Glutamatergic neuron (in vitro differentiated cells): ENCODE measurements at regions not wholly inside any gene's neighbourhood (a gene's known extent, or its start where the extent isn't known, plus 50 kb on each side); places are given as distances from the start of the nearest gene placed in this dataset.

ENCODE experiments used
- DNase-seq: peaks from one replicate; pipeline ENCODE4 v3.0.0; 2022
- H3K27ac Mint-ChIP-seq: one replicate; pipeline ENCODE4 v1.8.0; 2020; ENCODE audit warnings: mild to moderate bottlenecking, mixed read lengths, inconsistent platforms; ENCODE audit not compliant: unreplicated experiment
- H3K27me3 Mint-ChIP-seq: one replicate; pipeline ENCODE4 v1.8.0; 2020; ENCODE audit warnings: mild to moderate bottlenecking, moderate library complexity, mixed read lengths, inconsistent platforms; ENCODE audit not compliant: unreplicated experiment
- H3K36me3 Mint-ChIP-seq: one replicate; pipeline ENCODE4 v1.8.0; 2020; ENCODE audit warnings: mild to moderate bottlenecking, mixed read lengths, inconsistent platforms; ENCODE audit not compliant: unreplicated experiment
- H3K4me1 Mint-ChIP-seq: one replicate; pipeline ENCODE4 v1.8.0; 2020; ENCODE audit warnings: mild to moderate bottlenecking, low read depth, mixed read lengths, inconsistent platforms; ENCODE audit not compliant: unreplicated experiment
- H3K4me3 Mint-ChIP-seq: one replicate; pipeline ENCODE4 v1.8.0; 2020; ENCODE audit warnings: mild to moderate bottlenecking, mixed read lengths, inconsistent platforms; ENCODE audit not compliant: unreplicated experiment
- H3K9me3 Mint-ChIP-seq: one replicate; pipeline ENCODE4 v1.8.0; 2020; ENCODE audit warnings: mild to moderate bottlenecking, moderate library complexity, mixed read lengths, inconsistent platforms; ENCODE audit not compliant: unreplicated experiment
- TF ChIP-seq, protein P1 (sequence below): fragments of 200-600 bp; sonication (generic); IDR thresholded peaks from one replicate; pipeline ENCODE4 v1.5.0; 2021; ENCODE audit not compliant: partially characterized antibody, unreplicated experiment

DNA sequence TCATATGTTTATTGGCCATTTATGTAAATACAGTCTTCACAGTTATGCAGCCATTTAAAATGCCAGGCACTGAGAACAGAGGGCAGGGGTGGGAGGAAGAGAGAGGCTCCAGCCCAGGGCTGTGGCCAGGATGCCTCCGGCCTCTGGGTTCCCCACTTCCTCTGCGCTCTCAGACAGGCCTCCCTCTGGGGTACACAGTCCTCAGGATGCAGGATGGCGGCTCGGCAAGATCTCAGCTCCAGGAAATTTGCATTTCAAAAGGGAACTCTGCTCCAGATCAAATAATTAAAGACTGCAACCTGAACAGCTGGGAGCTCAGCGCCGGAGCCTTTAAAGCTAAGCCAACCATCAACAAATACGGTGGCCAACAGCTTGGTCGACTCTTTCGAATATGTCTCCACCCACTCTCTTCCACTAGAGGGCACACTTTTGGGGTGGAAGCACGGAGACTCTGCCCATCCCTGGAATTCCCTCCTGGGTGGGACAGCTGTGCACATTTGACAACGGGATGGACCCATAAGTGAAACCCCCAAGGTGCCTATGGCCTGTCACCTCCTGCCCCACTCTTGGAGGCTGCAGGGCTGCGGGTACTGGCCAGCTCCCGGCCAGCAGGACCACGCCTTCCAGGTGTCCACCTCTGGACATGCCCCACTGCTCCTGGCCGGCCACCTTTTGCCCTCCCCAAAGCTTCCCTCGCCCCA, 1044.7 kb downstream of the BRD1 start:
- H3K4me3 Mint-ChIP-seq, result no peak overlapping the region
- H3K36me3 Mint-ChIP-seq, result peaks cover 5% of the 10 kb centered on the region
- H3K4me1 Mint-ChIP-seq, result no peaks in the 10 kb centered on the region
- no peak overlapping the region for H3K27ac Mint-ChIP-seq
- H3K27me3 Mint-ChIP-seq, result no peaks in the 10 kb centered on the region
- no peak for DNase-seq
- H3K9me3 Mint-ChIP-seq, result peaks cover 26% of the 10 kb centered on the region
- TF ChIP-seq, protein P1, sequence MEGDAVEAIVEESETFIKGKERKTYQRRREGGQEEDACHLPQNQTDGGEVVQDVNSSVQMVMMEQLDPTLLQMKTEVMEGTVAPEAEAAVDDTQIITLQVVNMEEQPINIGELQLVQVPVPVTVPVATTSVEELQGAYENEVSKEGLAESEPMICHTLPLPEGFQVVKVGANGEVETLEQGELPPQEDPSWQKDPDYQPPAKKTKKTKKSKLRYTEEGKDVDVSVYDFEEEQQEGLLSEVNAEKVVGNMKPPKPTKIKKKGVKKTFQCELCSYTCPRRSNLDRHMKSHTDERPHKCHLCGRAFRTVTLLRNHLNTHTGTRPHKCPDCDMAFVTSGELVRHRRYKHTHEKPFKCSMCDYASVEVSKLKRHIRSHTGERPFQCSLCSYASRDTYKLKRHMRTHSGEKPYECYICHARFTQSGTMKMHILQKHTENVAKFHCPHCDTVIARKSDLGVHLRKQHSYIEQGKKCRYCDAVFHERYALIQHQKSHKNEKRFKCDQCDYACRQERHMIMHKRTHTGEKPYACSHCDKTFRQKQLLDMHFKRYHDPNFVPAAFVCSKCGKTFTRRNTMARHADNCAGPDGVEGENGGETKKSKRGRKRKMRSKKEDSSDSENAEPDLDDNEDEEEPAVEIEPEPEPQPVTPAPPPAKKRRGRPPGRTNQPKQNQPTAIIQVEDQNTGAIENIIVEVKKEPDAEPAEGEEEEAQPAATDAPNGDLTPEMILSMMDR, result no peak

- Mint-ChIP-seq H3K4me1 (no peaks in the 10 kb centered on the region), H3K9me3 (peaks cover 27% of the 10 kb centered on the region), H3K36me3 (peaks cover 5% of the 10 kb centered on the region), H3K4me3 (no peak overlapping the region), H3K27ac (no peak overlapping the region), H3K27me3 (no peaks in the 10 kb centered on the region)
- DNase-seq, result no peak
- TF ChIP-seq, protein P1, result no peak
Observed at GRCh38 chr22:48782326-48782725, 1045.3 kb downstream of the BRD1 start.

DNA sequence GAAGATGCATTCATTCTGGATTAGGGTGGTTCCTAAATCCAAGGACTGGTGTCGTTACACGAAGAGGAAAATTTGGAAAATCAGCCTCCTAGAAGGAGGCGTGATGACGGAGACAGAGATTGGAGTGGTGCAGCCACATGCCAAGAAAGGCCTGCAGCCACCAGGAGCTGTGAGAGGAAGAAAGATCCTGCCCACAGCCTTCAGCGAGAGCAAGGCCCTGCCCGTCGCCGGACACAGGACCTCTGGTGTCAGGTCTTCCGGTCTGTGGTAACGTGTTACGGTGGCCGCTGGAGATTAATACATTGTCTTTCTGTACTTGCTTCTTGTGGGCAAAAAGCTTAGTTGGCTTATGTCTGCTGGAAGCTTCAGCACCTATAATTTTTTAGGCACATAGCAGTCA, 1045.8 kb downstream of the BRD1 start:
- Mint-ChIP-seq H3K4me3 (no peak overlapping the region), H3K4me1 (no peaks in the 10 kb centered on the region), H3K27me3 (no peaks in the 10 kb centered on the region), H3K27ac (no peak overlapping the region), H3K9me3 (peaks cover 25% of the 10 kb centered on the region), H3K36me3 (peaks cover 5% of the 10 kb centered on the region)
- TF ChIP-seq, protein P1, result no peak
- no peak for DNase-seq

- H3K4me1 Mint-ChIP-seq, result no peaks in the 10 kb centered on the region
- H3K36me3 Mint-ChIP-seq, result peaks cover 5% of the 10 kb centered on the region
- peaks cover 25% of the 10 kb centered on the region for H3K9me3 Mint-ChIP-seq
- no peak overlapping the region for H3K27ac Mint-ChIP-seq
- no peak for DNase-seq
- H3K4me3 Mint-ChIP-seq, result no peak overlapping the region
- TF ChIP-seq, protein P1, result no peak
- no peaks in the 10 kb centered on the region for H3K27me3 Mint-ChIP-seq
Observed at GRCh38 chr22:48781391-48781790, 1046.3 kb downstream of the BRD1 start.

GRCh38 chr22:48780597-48781277, 1046.9 kb downstream of the BRD1 start:
- DNase-seq, result no peak

More at GRCh38 chr22:48780597-48781277, 1046.9 kb downstream of the BRD1 start:
- peaks cover 27% of the 10 kb centered on the region for H3K9me3 Mint-ChIP-seq
- H3K4me3 Mint-ChIP-seq, result no peak overlapping the region
- H3K27ac Mint-ChIP-seq, result no peak overlapping the region
- no peaks in the 10 kb centered on the region for H3K27me3 Mint-ChIP-seq
- peaks cover 5% of the 10 kb centered on the region for H3K36me3 Mint-ChIP-seq
- H3K4me1 Mint-ChIP-seq, result no peaks in the 10 kb centered on the region
- TF ChIP-seq, protein P1, result no peak
